HEK293 (cell line): ENCODE measurements at regions not wholly inside any gene's neighbourhood (a gene's known extent, or its start where the extent isn't known, plus 50 kb on each side); places are given as distances from the start of the nearest gene placed in this dataset.

Experiments used
- ZNF561 ChIP-seq: fragments of 450-650 bp; IDR thresholded peaks from 2 replicates; pipeline ENCODE4 v1.5.1; 2018; ENCODE audit warnings: missing biosample characterization, missing genetic modification characterization, borderline replicate concordance
- TF ChIP-seq, protein P1 (sequence below): fragments of 450-650 bp; formaldehyde crosslinking; conservative IDR thresholded peaks from 2 replicates; pipeline ENCODE4 v1.5.1; 2016; ENCODE audit warnings: low read depth, missing biosample characterization, missing genetic modification characterization

DNA sequence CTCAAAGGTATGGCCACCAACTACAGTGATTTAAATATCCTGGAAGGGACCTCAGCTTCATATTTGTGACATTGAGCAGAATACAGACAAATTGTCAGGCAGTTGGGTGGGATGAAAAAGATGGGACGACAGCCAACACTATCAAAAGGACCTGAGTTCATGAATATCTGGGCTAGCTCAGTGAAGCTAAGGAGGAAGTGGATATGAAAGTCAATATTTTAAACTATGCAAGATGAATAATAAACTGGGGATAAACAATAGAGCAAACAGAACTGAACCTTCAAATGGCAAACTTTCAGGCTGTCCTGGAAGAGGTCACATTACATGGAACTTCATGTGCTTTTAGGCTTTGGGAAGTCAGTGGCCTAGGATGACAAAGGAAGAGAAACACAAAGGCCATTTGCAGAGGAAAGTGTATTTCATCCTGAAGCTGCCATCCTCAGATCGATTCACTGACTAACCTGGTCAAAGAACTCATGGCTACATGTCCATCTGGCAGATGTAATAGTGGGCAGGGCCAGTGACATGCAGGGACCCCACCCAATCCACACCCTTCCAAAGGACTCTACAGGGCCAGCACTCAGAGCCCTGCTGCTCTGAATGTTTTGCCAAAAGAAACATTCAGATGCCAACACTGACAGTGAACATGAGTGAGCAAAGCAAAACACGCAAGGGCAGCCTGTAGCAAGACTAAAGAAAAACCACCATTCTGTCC, 175.7 kb downstream of the ETAA1 start:
- TF ChIP-seq ZNF561 = no peak
- TF ChIP-seq, protein P1, sequence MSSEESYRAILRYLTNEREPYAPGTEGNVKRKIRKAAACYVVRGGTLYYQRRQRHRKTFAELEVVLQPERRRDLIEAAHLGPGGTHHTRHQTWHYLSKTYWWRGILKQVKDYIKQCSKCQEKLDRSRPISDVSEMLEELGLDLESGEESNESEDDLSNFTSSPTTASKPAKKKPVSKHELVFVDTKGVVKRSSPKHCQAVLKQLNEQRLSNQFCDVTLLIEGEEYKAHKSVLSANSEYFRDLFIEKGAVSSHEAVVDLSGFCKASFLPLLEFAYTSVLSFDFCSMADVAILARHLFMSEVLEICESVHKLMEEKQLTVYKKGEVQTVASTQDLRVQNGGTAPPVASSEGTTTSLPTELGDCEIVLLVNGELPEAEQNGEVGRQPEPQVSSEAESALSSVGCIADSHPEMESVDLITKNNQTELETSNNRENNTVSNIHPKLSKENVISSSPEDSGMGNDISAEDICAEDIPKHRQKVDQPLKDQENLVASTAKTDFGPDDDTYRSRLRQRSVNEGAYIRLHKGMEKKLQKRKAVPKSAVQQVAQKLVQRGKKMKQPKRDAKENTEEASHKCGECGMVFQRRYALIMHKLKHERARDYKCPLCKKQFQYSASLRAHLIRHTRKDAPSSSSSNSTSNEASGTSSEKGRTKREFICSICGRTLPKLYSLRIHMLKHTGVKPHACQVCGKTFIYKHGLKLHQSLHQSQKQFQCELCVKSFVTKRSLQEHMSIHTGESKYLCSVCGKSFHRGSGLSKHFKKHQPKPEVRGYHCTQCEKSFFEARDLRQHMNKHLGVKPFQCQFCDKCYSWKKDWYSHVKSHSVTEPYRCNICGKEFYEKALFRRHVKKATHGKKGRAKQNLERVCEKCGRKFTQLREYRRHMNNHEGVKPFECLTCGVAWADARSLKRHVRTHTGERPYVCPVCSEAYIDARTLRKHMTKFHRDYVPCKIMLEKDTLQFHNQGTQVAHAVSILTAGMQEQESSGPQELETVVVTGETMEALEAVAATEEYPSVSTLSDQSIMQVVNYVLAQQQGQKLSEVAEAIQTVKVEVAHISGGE (tag by site-specific recombination) = no peak
